Urinary bladder (tissue), 3 donors: ENCODE measurements at regions not wholly inside any gene's neighbourhood (a gene's known extent, or its start where the extent isn't known, plus 50 kb on each side); places are given as distances from the start of the nearest gene placed in this dataset.
"Not testable (repeated sequence)": the region's sequence is repeated elsewhere in the genome, so short reads cannot be mapped to it uniquely, and the experiment has no call there.

Experiments
- DNase-seq: peaks from one replicate; pipeline ENCODE4 v3.0.0-alpha.2; 2015; ENCODE audit errors: extremely low spot score
- H3K27ac ChIP-seq: one replicate; pipeline ENCODE4 v1.5.1; 2013; ENCODE audit warnings: low read depth, mild to moderate bottlenecking, moderate library complexity
- H3K36me3 ChIP-seq: one replicate; pipeline ENCODE4 v1.6.1; 2013; ENCODE audit warnings: mild to moderate bottlenecking, moderate library complexity; ENCODE audit not compliant: insufficient read depth
- H3K4me1 ChIP-seq: one replicate; pipeline ENCODE4 v1.6.1; 2013; ENCODE audit warnings: mild to moderate bottlenecking, moderate library complexity; ENCODE audit not compliant: insufficient read depth
- H3K4me3 ChIP-seq: one replicate; pipeline ENCODE4 v1.5.1; 2013; ENCODE audit warnings: low read depth, low read length
- WGBS: extraction: QIAGEN DNeasy Blood & Tissue Kit; methylation state at CpG from one replicate; pipeline ENCODE4 v1.1.7; 2013; 5-methylcytosine and 5-hydroxymethylcytosine counted together
- donor health status: healthy with polysubstance abuse.
- donor health status: healthy.

GRCh38 chr3:194189243-194189791 lies 53.4 kb downstream of the HES1 start:
- no peak for DNase-seq
- Histone ChIP-seq H3K4me3 (no peak overlapping the region), H3K36me3 (no peaks in the 10 kb centered on the region), H3K4me1 (no peaks in the 10 kb centered on the region), H3K27ac (no peak overlapping the region)
- WGBS, result 34% methylated on average over 9 of the region's 9 CpGs

DNA sequence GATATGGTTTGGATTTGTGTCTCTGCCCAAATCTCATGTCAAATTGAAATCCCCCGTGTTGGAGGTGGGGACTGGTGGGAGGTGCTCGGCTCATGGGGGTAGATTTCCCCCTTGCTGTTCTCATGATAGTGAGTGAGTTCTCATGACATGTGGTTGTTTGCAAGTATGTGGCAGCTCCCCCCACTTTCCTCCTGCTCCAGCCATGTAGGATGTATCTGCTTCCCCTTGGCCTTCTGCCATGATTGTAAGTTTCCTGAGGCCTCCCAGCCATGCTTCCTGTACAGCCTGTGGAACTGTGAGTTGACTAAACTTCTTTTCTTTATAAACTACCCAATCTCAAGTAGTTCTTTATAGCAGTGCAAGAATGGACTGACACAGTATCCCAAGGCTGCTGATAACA lies 55.9 kb downstream of the HES1 start:
- H3K36me3 ChIP-seq, DNase-seq, H3K4me3 ChIP-seq, H3K4me1 ChIP-seq, H3K27ac ChIP-seq: not testable (repeated sequence)
- 80% methylated on average over 2 of the region's 2 CpGs for WGBS

GRCh38 chr3:194194051-194194756 lies 58.3 kb downstream of the HES1 start:
- 83% methylated on average over 9 of the region's 9 CpGs for WGBS
- Histone ChIP-seq H3K36me3 (no peaks in the 10 kb centered on the region), H3K27ac (no peak overlapping the region)

DNA sequence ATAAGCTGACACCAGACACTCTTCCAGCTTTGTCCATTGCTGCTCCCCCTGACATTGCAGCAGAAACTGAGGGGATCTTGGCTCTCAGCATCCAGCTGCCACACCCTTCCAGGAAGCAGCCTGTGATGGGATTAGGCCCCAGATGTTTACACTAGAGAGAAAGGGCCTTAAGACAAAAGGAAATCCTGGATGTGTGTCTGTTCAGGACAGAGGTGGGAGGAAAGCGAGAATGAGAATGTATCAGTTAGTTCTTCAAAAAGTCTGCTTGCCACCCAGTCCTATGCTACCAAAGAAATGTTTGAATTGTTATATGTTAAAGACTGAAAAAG lies 58.8 kb downstream of the HES1 start:
- Histone ChIP-seq H3K4me1 (no peaks in the 10 kb centered on the region), H3K4me3 (no peak overlapping the region), H3K36me3 (no peaks in the 10 kb centered on the region), H3K27ac (no peak overlapping the region)
- DNase-seq, result no peak
- WGBS, result 99% methylated on average over 1 of the region's 1 CpG

More at GRCh38 chr3:194194051-194194756, 58.3 kb downstream of the HES1 start:
- H3K4me1 ChIP-seq, result no peaks in the 10 kb centered on the region
- H3K4me3 ChIP-seq, result no peak overlapping the region
- DNase-seq, result no peak

GRCh38 chr3:194195611-194196010 lies 59.7 kb downstream of the HES1 start:
- Histone ChIP-seq H3K4me1 (no peaks in the 10 kb centered on the region), H3K27ac (no peak overlapping the region), H3K36me3 (no peaks in the 10 kb centered on the region), H3K4me3 (no peak overlapping the region)
- WGBS, result 93% methylated on average over 3 of the region's 3 CpGs
- no peak for DNase-seq

- Histone ChIP-seq H3K36me3 (no peaks in the 10 kb centered on the region), H3K27ac (no peak overlapping the region), H3K4me3 (no peak overlapping the region), H3K4me1 (no peaks in the 10 kb centered on the region)
- DNase-seq, result no peak
- 87% methylated on average over 9 of the region's 9 CpGs for WGBS
Observed at GRCh38 chr3:194196876-194197275, 60.9 kb downstream of the HES1 start.

DNA sequence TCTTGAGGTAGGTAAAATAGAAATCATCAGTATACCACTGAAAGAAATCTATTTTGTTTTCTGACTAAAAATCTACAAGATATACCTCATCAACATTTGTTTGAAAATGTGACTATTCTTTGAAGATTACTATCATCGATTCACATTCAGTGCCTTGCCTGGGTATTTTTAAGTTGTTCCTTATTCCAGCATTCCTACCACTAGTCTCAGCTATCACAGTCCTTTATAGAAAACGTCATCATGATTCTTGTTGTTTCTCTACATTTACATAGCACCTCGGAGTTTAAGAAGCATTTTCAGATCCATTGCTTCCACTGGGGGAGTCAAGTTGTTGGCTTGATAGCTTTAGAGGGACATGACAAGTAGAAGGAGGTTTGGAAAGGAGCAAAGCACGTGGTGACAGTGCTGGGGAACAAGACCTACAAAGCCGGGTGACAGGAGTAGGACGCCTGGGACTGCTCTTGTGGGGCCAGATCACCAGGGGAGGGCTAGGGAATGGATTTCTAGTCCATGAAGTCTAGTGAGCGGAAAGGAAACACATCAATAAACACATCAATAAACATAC lies 61.5 kb downstream of the HES1 start:
- 88% methylated on average over 7 of the region's 7 CpGs for WGBS
- no peak for DNase-seq
- no peak overlapping the region for H3K4me3 ChIP-seq

GRCh38 chr3:194197981-194198695 lies 62.2 kb downstream of the HES1 start:
- Histone ChIP-seq H3K36me3 (no peaks in the 10 kb centered on the region), H3K4me1 (no peaks in the 10 kb centered on the region), H3K27ac (no peak overlapping the region), H3K4me3 (no peak overlapping the region)
- 93% methylated on average over 9 of the region's 9 CpGs for WGBS
- DNase-seq, result no peak

More for the DNA sequence above, 61.5 kb downstream of the HES1 start:
- Histone ChIP-seq H3K36me3 (no peaks in the 10 kb centered on the region), H3K27ac (no peak overlapping the region), H3K4me1 (no peaks in the 10 kb centered on the region)

DNA sequence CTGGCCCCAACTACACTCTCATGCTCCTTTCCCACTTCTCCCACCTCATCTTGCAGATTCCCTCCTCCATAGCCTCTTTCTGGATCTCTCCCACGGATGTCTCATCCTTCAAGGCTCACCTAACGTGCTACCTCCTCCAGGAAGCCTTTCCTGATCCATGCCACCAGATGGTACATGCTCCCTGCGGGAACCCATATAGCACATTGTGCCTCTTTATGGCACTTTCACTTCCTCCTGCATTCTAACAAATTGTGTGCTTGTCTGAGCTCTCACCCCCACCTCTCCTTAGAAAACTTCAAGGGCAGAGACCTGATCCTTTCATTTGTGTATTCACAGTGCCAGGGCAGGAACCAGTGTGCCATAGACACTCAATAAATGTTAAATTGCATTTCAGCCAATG lies 63.0 kb downstream of the HES1 start:
- Histone ChIP-seq H3K4me3 (no peak overlapping the region), H3K36me3 (no peaks in the 10 kb centered on the region), H3K4me1 (no peaks in the 10 kb centered on the region), H3K27ac (no peak overlapping the region)
- DNase-seq, result no peak
- 85% methylated on average over 3 of the region's 3 CpGs for WGBS

DNA sequence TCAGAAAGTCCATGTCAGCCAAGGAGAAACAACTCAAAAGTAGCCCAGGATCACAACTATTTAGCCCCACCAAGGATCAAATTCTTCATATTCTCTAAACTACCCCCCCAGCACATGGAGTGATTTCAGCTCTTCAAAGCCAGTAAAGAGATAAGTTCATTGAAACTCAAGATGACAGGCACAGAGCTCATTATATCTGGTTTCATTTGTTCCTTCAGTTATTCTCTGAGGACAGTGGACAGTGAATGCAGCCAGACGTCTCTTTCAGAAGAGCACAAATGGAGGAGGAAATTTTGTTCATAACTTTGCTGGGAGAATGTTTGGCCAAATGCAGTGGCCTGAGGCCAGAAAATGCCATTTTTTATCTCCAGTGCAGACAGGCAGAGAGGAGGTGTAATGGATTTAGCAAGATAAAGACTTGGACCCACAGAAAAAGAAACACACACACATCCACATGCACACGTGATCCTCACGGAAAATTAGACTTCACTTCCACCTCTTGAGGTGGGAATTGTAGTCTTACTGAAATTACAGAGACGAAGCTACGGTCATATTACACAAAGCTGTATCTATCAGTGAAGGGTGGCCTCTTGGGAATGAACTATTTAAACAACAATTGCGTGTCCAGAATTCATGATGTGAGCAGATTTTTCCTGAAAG lies 64.6 kb downstream of the HES1 start:
- Histone ChIP-seq H3K36me3 (no peaks in the 10 kb centered on the region), H3K27ac (no peak overlapping the region), H3K4me1 (no peaks in the 10 kb centered on the region), H3K4me3 (no peak overlapping the region)
- 63% methylated on average over 6 of the region's 6 CpGs for WGBS
- DNase-seq, result no peak

GRCh38 chr3:194201953-194202666 lies 66.2 kb downstream of the HES1 start:
- WGBS, result 86% methylated on average over 6 of the region's 6 CpGs
- no peak for DNase-seq
- H3K4me1 ChIP-seq, result no peaks in the 10 kb centered on the region
- no peaks in the 10 kb centered on the region for H3K36me3 ChIP-seq
- no peak overlapping the region for H3K4me3 ChIP-seq
- no peak overlapping the region for H3K27ac ChIP-seq

DNA sequence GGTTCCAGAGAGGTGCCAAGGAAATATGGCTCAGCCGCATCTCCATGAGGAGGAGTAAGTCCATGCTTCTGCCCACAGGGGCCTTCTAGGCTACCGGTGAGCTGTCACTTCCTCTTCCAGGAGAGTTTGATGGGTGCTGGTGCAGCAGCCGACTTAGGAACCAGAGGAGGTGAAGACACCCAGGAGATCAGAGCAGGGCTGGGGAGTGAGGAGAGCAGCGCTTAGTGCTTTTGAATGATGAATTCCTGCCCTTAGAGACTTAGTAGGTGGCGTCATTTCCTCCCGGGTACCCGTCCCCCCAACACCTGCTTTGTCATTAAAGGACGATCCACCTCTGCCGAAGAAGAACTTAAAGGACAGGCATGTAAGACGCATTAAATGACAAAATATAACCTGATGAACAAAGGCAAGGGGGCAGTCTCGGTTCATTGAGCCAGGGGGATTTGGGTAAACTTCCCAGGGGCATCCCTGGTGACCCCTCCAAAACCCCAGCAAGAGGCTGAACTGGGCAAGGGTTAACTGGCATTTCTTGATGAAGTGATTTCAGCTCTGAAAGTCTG lies 67.6 kb downstream of the HES1 start:
- Histone ChIP-seq H3K27ac (no peak overlapping the region), H3K4me3 (no peak overlapping the region), H3K4me1 (no peaks in the 10 kb centered on the region), H3K36me3 (no peaks in the 10 kb centered on the region)
- 75% methylated on average over 11 of the region's 11 CpGs for WGBS
- no peak for DNase-seq
